HepG2 (cell line): ENCODE measurements at regions not wholly inside any gene's neighbourhood (a gene's known extent, or its start where the extent isn't known, plus 50 kb on each side); places are given as distances from the start of the nearest gene placed in this dataset.

Experiments used
- ATAC-seq: fragments of 200-7000 bp; cut with Tn5 transposase; 3 replicates; pipeline ENCODE4 v1.9.1; 2020; ENCODE audit warnings: mild to moderate bottlenecking, moderate library complexity
- BruUV-seq: library from RNA; stranded (reverse); fragments of 400-500 nt; replicated peaks from 2 replicates; lab custom pipeline; 2021; lab: Mats Ljungman, UMichigan
- CTCF ChIA-PET: fragments of 300-600 bp; formaldehyde crosslinking; extraction: SDS; loops from one replicate; lab custom pipeline; 2021; ENCODE audit warnings: low total read pairs, inconsistent platforms, low intra/inter-chr PET ratio; lab: Yijun Ruan, JAX
- POLR2A ChIA-PET: fragments of 350-600 bp; sonication (Branson Sonifier 250); formaldehyde crosslinking; loops from one replicate; lab custom pipeline; 2020; ENCODE audit warnings: antibody characterized with exemption, inconsistent platforms; lab: Yijun Ruan, JAX
- DNase-seq: peaks from one replicate; pipeline ENCODE4 v3.0.0-alpha.2; 2015; ENCODE audit warnings: low spot score
- FAIRE-seq: peaks from 3 replicates; lab custom pipeline; 2011; peaks lifted over from hg19 to GRCh38; lab: Jason Lieb, UNC
- H2AFZ ChIP-seq: one replicate; pipeline ENCODE4 v1.6.1; 2011; ENCODE audit warnings: low read length, inconsistent platforms
- H3K27ac ChIP-seq: fragments of 300-600 bp; 3 replicates; pipeline ENCODE4 v1.8.0; 2011; ENCODE audit warnings: mixed run types, mild to moderate bottlenecking, mixed read lengths, low read length, inconsistent platforms; ENCODE audit not compliant: insufficient read depth; ENCODE audit errors: extremely low read length
- H3K27me3 ChIP-seq, 2 experiments: fragments of 200-600 bp in 1 of 2; 2 replicates in 1 of 2; 3 replicates in 1 of 2; pipeline versions ENCODE4 v1.6.0 to v1.8.0; 2011; ENCODE audit warnings: low read length in 2 of 2, mild to moderate bottlenecking in 2 of 2, moderate library complexity in 2 of 2, inconsistent platforms in 1 of 2; ENCODE audit not compliant: insufficient read depth in 2 of 2, control insufficient read depth in 1 of 2
- H3K36me3 ChIP-seq, 2 experiments: fragments of 200-600 bp in 1 of 2; replicated peaks in 1 of 2; 2 replicates in 1 of 2; 3 replicates in 1 of 2; pipeline versions ENCODE4 v1.5.1 to v1.8.0; 2011; ENCODE audit warnings: low read length in 2 of 2, inconsistent platforms in 1 of 2; ENCODE audit not compliant: insufficient read depth in 2 of 2, control insufficient read depth in 1 of 2
- H3K4me1 ChIP-seq: 2 replicates; pipeline ENCODE4 v1.5.1; 2012; ENCODE audit warnings: low read length, inconsistent platforms; ENCODE audit not compliant: insufficient read depth
- H3K4me2 ChIP-seq: 2 replicates; pipeline ENCODE4 v1.6.0; 2011; ENCODE audit warnings: low read depth, low read length, inconsistent platforms
- H3K4me3 ChIP-seq, 3 experiments: fragments of 200-600 bp in 1 of 3; sonication (generic), shearing (Covaris generic) in 1 of 3; replicated peaks in 1 of 3; 2 replicates each; pipeline ENCODE4 v1.5.1; 2011 to 2016; ENCODE audit warnings: low read length in 3 of 3, inconsistent platforms in 2 of 3, low read depth in 2 of 3, mild to moderate bottlenecking in 2 of 3, control low read depth in 1 of 3, mixed read lengths in 1 of 3; ENCODE audit not compliant: insufficient read depth in 1 of 3
- H3K79me2 ChIP-seq: one replicate; pipeline ENCODE4 v1.6.1; 2011; ENCODE audit warnings: low read length, inconsistent platforms; ENCODE audit not compliant: insufficient read depth
- H3K9ac ChIP-seq: 2 replicates; pipeline ENCODE4 v1.6.0; 2011; ENCODE audit warnings: mild to moderate bottlenecking, low read depth, low read length, inconsistent platforms; ENCODE audit not compliant: insufficient read depth
- H3K9me3 ChIP-seq: 2 replicates; pipeline ENCODE4 v1.5.1; 2012; ENCODE audit warnings: mild to moderate bottlenecking, low read length
- H4K20me1 ChIP-seq: 2 replicates; pipeline ENCODE4 v1.6.0; 2011; ENCODE audit warnings: inconsistent platforms, mild to moderate bottlenecking, low read length, moderate library complexity; ENCODE audit not compliant: insufficient read depth
- ARID3A ChIP-seq: IDR thresholded peaks from 2 replicates; pipeline ENCODE4 v1.6.1; 2012; ENCODE audit warnings: low read depth, low read length, improper control_type of control experiment
- FOSL2 ChIP-seq: sonication (generic); formaldehyde crosslinking; IDR thresholded peaks from 2 replicates; pipeline ENCODE4 v1.4.0; 2020; ENCODE audit warnings: missing genetic modification reagents
- KLF12 ChIP-seq: sonication (generic); formaldehyde crosslinking; IDR thresholded peaks from 2 replicates; pipeline ENCODE4 v1.4.0; 2020; ENCODE audit warnings: missing genetic modification reagents, borderline replicate concordance
- KLF9 ChIP-seq: IDR thresholded peaks from 2 replicates; pipeline ENCODE4 v1.6.1; 2016; ENCODE audit warnings: low read depth
- NFKB2 ChIP-seq: sonication (generic); formaldehyde crosslinking; IDR thresholded peaks from 2 replicates; pipeline ENCODE4 v1.4.0; 2020; ENCODE audit warnings: missing genetic modification reagents, borderline replicate concordance
- NFKBIZ ChIP-seq: IDR thresholded peaks from 2 replicates; pipeline ENCODE4 v1.6.1; 2018; ENCODE audit warnings: missing genetic modification reagents, missing compliant biosample characterization
- REPIN1 ChIP-seq: sonication (generic); formaldehyde crosslinking; IDR thresholded peaks from 2 replicates; pipeline ENCODE4 v1.8.0; 2022; ENCODE audit warnings: missing genetic modification reagents, low read depth, mild to moderate bottlenecking, borderline replicate concordance
- SAFB2 ChIP-seq: sonication (generic); formaldehyde crosslinking; IDR thresholded peaks from 2 replicates; pipeline ENCODE4 v1.5.1; 2020; ENCODE audit warnings: missing genetic modification reagents, low read depth, mild to moderate bottlenecking, borderline replicate concordance
- TRIM22 ChIP-seq: fragments of 450-650 bp; IDR thresholded peaks from 2 replicates; pipeline ENCODE4 v1.6.1; 2017
- ZNF33A ChIP-seq: sonication (generic); formaldehyde crosslinking; IDR thresholded peaks from 2 replicates; pipeline ENCODE4 v1.5.1; 2020; ENCODE audit warnings: missing genetic modification reagents, mild to moderate bottlenecking, moderate library complexity, borderline replicate concordance
- ZNF563 ChIP-seq: sonication (generic); formaldehyde crosslinking; IDR thresholded peaks from 2 replicates; pipeline ENCODE4 v1.8.0; 2022; ENCODE audit warnings: mild to moderate bottlenecking, moderate library complexity, missing genetic modification reagents
- ZNF614 ChIP-seq: IDR thresholded peaks from 2 replicates; pipeline ENCODE4 v1.6.1; 2018; ENCODE audit warnings: missing biosample characterization, missing genetic modification reagents, inconsistent platforms, borderline replicate concordance
- ZNF788 ChIP-seq: sonication (generic); formaldehyde crosslinking; IDR thresholded peaks from 2 replicates; pipeline ENCODE4 v1.5.0; 2020; ENCODE audit warnings: mild to moderate bottlenecking, missing genetic modification reagents, borderline replicate concordance
- ZNF883 ChIP-seq: sonication (generic); formaldehyde crosslinking; IDR thresholded peaks from 2 replicates; pipeline ENCODE4 v1.5.1; 2020; ENCODE audit warnings: mild to moderate bottlenecking, missing genetic modification reagents; ENCODE audit errors: not compliant biosample characterization
- WGBS: methylation state at CpG from one replicate; pipeline ENCODE4 v1.1.6; 2017; ENCODE audit warnings: low lambda C conversion rate; 5-methylcytosine and 5-hydroxymethylcytosine counted together
- in situ Hi-C: cut with HindIII; loops from 2 replicates; pipeline ENCODE4 v1.10.0; 2017; ENCODE audit warnings: low pct_unique_long_range_greater_than_20kb; ENCODE audit not compliant: extremely low pct_ligation_motif_present
- intact Hi-C: fragments of 100-400 bp; cut with micrococcal nuclease; formaldehyde crosslinking; loops from one replicate; pipeline ENCODE4 v1.10.0; 2022; ENCODE audit not compliant: unreplicated experiment

GRCh38 chr11:109306322-109306721 is 115.7 kb upstream of the C11orf87 start:
- WGBS, result 0% methylated on average over 2 of the region's 2 CpGs
- no peaks in the 10 kb centered on the region for H3K79me2 ChIP-seq
- no peak overlapping the region for H2AFZ ChIP-seq
- no peak overlapping the region for H3K4me2 ChIP-seq
- H3K9me3 ChIP-seq, result no peaks in the 10 kb centered on the region
- ATAC-seq (no peak), DNase-seq (no peak), FAIRE-seq (no peak)
- in situ Hi-C loops (no loop called here), intact Hi-C loops (no loop called here)
- H3K27ac ChIP-seq, result no peak overlapping the region
- no peaks in the 10 kb centered on the region for H3K4me1 ChIP-seq
- TF ChIP-seq NFKB2 (CRISPR knock-in tag) (no peak), NFKBIZ (no peak), ZNF614 (CRISPR knock-in tag) (no peak), TRIM22 (no peak), REPIN1 (CRISPR knock-in tag) (no peak), SAFB2 (CRISPR knock-in tag) (no peak)
- H3K9ac ChIP-seq, result no peak overlapping the region
- ChIA-PET CTCF (no interaction called here), POLR2A (no interaction called here)
- H3K4me3 ChIP-seq, result no peak overlapping the region
- H3K36me3 ChIP-seq, result no peaks in the 10 kb centered on the region
- no TSS peak for BruUV-seq
- no peaks in the 10 kb centered on the region for H4K20me1 ChIP-seq
- H3K27me3 ChIP-seq, result no peaks in the 10 kb centered on the region

GRCh38 chr11:109307366-109307765 is 114.6 kb upstream of the C11orf87 start:
- H4K20me1 ChIP-seq, result no peaks in the 10 kb centered on the region
- no TSS peak for BruUV-seq
- H3K27me3 ChIP-seq, result no peaks in the 10 kb centered on the region
- no peak overlapping the region for H2AFZ ChIP-seq
- H3K4me3 ChIP-seq, result no peak overlapping the region
- ChIA-PET CTCF (no interaction called here), POLR2A (no interaction called here)
- DNase-seq (no peak), ATAC-seq (no peak), FAIRE-seq (no peak)
- 2% methylated on average over 3 of the region's 3 CpGs for whole genome bisulfite sequencing
- no peak overlapping the region for H3K4me2 ChIP-seq
- no peaks in the 10 kb centered on the region for H3K79me2 ChIP-seq
- no peaks in the 10 kb centered on the region for H3K9me3 ChIP-seq
- H3K27ac ChIP-seq, result no peak overlapping the region
- no peaks in the 10 kb centered on the region for H3K4me1 ChIP-seq
- in situ Hi-C loops, result no loop called here
- TF ChIP-seq FOSL2 (CRISPR knock-in tag) (no peak), ARID3A (no peak), ZNF788 (CRISPR knock-in tag) (no peak), KLF9 (no peak), ZNF563 (CRISPR knock-in tag) (no peak), ZNF33A (CRISPR knock-in tag) (no peak), ZNF883 (CRISPR knock-in tag) (no peak), KLF12 (no peak)
- H3K9ac ChIP-seq, result no peak overlapping the region
- intact Hi-C loops, result no loop called here
- no peaks in the 10 kb centered on the region for H3K36me3 ChIP-seq
